AG04450 (cell line): ENCODE measurements at regions not wholly inside any gene's neighbourhood (a gene's known extent, or its start where the extent isn't known, plus 50 kb on each side); places are given as distances from the start of the nearest gene placed in this dataset.

Experiments used
- CTCF ChIA-PET: fragments of 300-600, 350-600 bp; formaldehyde crosslinking; extraction: SDS; loops from one replicate; lab custom pipeline; 2022; ENCODE audit warnings: antibody characterized with exemption, inconsistent platforms; lab: Charles Lee
- POLR2A ChIA-PET: fragments of 350-600 bp; formaldehyde crosslinking; extraction: SDS; loops from one replicate; lab custom pipeline; 2021; ENCODE audit warnings: antibody characterized with exemption, inconsistent platforms; lab: Yijun Ruan, JAX
- DNase-seq: peaks from one replicate; pipeline ENCODE4 v3.0.0-alpha.2; 2011; ENCODE audit warnings: low read depth, low spot score
- H3K27ac ChIP-seq: one replicate; pipeline ENCODE4 v1.5.1; 2012; ENCODE audit warnings: low read depth, low read length, control low read depth
- H3K27me3 ChIP-seq: one replicate; pipeline ENCODE4 v1.6.0; 2012; ENCODE audit warnings: low read length; ENCODE audit not compliant: control insufficient read depth, insufficient read depth
- H3K4me3 ChIP-seq: 2 replicates; pipeline ENCODE4 v1.5.1; 2011; ENCODE audit warnings: mild to moderate bottlenecking, low read depth, low read length, control low read depth
- H3K9me3 ChIP-seq: 2 replicates; pipeline ENCODE4 v1.5.1; 2012; ENCODE audit warnings: low read length; ENCODE audit not compliant: control insufficient read depth, insufficient read depth
- CTCF ChIP-seq: IDR thresholded peaks from 2 replicates; pipeline ENCODE4 v1.5.1; 2011; ENCODE audit warnings: low read depth, low read length, control low read depth, inconsistent platforms

DNA sequence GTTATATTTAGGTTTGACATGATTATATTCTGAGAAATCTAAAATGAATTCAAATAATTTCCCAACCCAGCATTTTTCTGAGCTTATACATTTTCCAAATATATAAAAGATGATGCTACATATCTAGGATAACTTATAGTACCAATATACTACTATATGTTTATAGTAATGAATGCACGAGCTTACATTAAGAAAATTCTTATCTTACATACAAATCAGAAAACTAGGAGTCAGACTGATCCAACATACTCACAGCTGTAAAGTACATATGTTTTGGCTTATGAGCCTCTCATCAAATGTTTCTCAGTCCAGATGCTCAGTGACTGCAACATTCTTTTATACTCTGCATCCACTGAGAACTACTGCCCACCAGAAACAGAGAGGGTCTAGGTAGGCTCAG, 491.3 kb upstream of the KLF12 start:
- no peak overlapping the region for H3K27ac ChIP-seq
- no peak overlapping the region for H3K4me3 ChIP-seq
- H3K27me3 ChIP-seq = no peaks in the 10 kb centered on the region
- ChIA-PET POLR2A (no interaction called here), CTCF (no interaction called here)
- no peak for TF ChIP-seq CTCF
- no peaks in the 10 kb centered on the region for H3K9me3 ChIP-seq
- no peak for DNase-seq

GRCh38 chr13:74623761-74624160, 489.6 kb upstream of the KLF12 start:
- no peaks in the 10 kb centered on the region for H3K27me3 ChIP-seq
- TF ChIP-seq CTCF = no peak
- ChIA-PET CTCF (no interaction called here), POLR2A (no interaction called here)
- no peak overlapping the region for H3K27ac ChIP-seq
- H3K9me3 ChIP-seq = no peaks in the 10 kb centered on the region
- no peak overlapping the region for H3K4me3 ChIP-seq
- DNase-seq = no peak

- no peak overlapping the region for H3K4me3 ChIP-seq
- no peak for TF ChIP-seq CTCF
- CTCF ChIA-PET = interaction anchor here (0.6 kb wide), 1 partner anchor 570 kb away, joined by 8 read pairs; no protein-coding TSS in a partner anchor
- no peak overlapping the region for H3K27ac ChIP-seq
- POLR2A ChIA-PET = no interaction called here
- H3K9me3 ChIP-seq = no peaks in the 10 kb centered on the region
- no peaks in the 10 kb centered on the region for H3K27me3 ChIP-seq
- no peak for DNase-seq
Observed at GRCh38 chr13:74622284-74622683, 488.1 kb upstream of the KLF12 start.

DNA sequence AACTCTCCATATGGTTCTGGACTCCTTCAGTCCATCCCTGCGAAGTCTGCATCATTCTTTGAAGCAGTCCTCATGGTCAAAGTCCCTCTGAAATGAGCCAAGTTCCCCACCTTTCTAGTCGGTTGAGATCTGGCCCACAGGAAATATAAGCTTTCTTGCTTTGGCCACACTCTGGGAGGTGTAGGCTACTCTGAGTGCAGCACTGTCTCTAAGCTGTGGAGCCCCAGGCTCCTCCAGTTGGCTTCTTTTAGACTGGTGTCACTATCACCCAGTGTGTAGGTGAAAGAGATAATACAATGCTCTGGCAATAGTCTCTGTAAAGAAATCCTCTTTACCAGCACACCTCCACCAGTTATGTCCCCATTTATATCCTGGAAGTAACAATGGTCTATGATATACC, 486.5 kb upstream of the KLF12 start:
- CTCF ChIA-PET = no interaction called here
- no peak overlapping the region for H3K4me3 ChIP-seq
- POLR2A ChIA-PET = no interaction called here
- H3K27me3 ChIP-seq = no peaks in the 10 kb centered on the region
- no peak for DNase-seq
- no peak overlapping the region for H3K27ac ChIP-seq
- no peaks in the 10 kb centered on the region for H3K9me3 ChIP-seq
- TF ChIP-seq CTCF = no peak

DNA sequence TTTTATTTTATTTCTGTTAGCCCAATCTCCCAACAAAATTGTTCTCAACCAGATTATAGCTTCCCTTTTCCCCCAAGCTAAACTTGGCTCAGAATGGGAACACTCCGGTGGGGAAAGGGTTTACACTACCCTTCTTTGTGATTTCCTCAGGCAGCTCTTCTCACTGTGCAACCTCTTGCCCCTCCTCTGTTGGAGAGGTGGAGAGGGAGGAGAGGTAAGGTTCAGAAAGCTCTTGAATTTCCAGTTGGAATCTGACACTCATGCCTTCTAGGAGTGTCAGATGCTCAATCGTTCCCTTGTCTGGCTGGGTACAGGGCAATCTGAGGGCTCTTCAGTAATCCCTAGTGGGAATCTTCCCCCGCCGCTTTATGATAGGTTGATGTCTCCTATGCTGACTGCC, 486.1 kb upstream of the KLF12 start:
- H3K9me3 ChIP-seq = no peaks in the 10 kb centered on the region
- H3K27ac ChIP-seq = no peak overlapping the region
- no peaks in the 10 kb centered on the region for H3K27me3 ChIP-seq
- POLR2A ChIA-PET = no interaction called here
- no peak overlapping the region for H3K4me3 ChIP-seq
- no peak for TF ChIP-seq CTCF
- no peak for DNase-seq
- CTCF ChIA-PET = no interaction called here
